ENCODE measurements at regions not wholly inside any gene's neighbourhood (a gene's known extent, or its start where the extent isn't known, plus 50 kb on each side); places are given as distances from the start of the nearest gene placed in this dataset.

DNA sequence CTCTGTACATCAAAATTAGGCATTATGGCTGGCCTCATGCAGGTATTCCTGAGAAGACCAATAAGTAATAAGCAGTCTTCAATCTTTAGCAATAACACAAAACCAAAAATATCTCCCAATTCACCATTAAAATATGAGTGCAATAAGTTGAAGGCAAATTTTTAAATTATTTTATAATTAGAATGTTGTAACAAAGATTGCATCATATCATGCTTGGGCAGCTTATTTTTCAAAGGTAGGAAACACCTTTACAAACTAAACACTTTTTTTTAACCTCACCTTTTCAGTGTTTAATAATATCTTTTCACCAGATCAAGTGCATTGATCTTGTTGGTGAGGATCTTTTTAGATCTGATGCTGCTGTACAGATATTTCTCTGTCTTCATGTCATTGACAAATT is 592.9 kb upstream of the PITX2 start:
- TF ChIP-seq, protein P1, sequence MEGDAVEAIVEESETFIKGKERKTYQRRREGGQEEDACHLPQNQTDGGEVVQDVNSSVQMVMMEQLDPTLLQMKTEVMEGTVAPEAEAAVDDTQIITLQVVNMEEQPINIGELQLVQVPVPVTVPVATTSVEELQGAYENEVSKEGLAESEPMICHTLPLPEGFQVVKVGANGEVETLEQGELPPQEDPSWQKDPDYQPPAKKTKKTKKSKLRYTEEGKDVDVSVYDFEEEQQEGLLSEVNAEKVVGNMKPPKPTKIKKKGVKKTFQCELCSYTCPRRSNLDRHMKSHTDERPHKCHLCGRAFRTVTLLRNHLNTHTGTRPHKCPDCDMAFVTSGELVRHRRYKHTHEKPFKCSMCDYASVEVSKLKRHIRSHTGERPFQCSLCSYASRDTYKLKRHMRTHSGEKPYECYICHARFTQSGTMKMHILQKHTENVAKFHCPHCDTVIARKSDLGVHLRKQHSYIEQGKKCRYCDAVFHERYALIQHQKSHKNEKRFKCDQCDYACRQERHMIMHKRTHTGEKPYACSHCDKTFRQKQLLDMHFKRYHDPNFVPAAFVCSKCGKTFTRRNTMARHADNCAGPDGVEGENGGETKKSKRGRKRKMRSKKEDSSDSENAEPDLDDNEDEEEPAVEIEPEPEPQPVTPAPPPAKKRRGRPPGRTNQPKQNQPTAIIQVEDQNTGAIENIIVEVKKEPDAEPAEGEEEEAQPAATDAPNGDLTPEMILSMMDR (IDR thresholded peaks at IDR 0.05; ENCODE audit: poor library complexity, severe bottlenecking): no peak
- TF ChIP-seq TAF1 (IDR thresholded peaks at IDR 0.05; ENCODE audit: low read depth) (no peak), MXI1 (conservative IDR thresholded peaks at IDR 0.05; ENCODE audit: poor library complexity, severe bottlenecking) (no peak), EP300 (conservative IDR thresholded peaks at IDR 0.05; ENCODE audit: poor library complexity, severe bottlenecking) (no peak), POLR2AphosphoS5 (IDR thresholded peaks at IDR 0.05) (no peak), EZH2 (IDR thresholded peaks at IDR 0.05; ENCODE audit: borderline replicate concordance, insufficient read depth, low read length, poor library complexity, severe bottlenecking) (no peak), REST (IDR thresholded peaks at IDR 0.05; ENCODE audit: borderline replicate concordance) (no peak), SMC3 (conservative IDR thresholded peaks at IDR 0.05; ENCODE audit: poor library complexity) (no peak), RAD21 (conservative IDR thresholded peaks at IDR 0.05) (no peak)
